Prostate gland (tissue), 2 donors: ENCODE measurements at regions not wholly inside any gene's neighbourhood (a gene's known extent, or its start where the extent isn't known, plus 50 kb on each side); places are given as distances from the start of the nearest gene placed in this dataset.

Experiments used
- DNase-seq: peaks from one replicate; pipeline ENCODE4 v3.0.0-alpha.2; 2019; ENCODE audit warnings: low spot score
- H3K27ac ChIP-seq, 2 donors: fragments of 200-600 bp; sonication (generic); 2 replicates each; pipeline ENCODE4 v1.5.1; 2017 to 2019
- H3K27me3 ChIP-seq: fragments of 200-600 bp; sonication (generic); replicated peaks from 2 replicates; pipeline ENCODE4 v1.5.1; 2019; ENCODE audit not compliant: insufficient read depth
- H3K36me3 ChIP-seq, 2 donors: fragments of 200-600 bp; sonication (generic); 1 replicate in 1 of 2; 2 replicates in 1 of 2; pipeline versions ENCODE4 v1.5.1 to v1.8.1; 2017 to 2019
- H3K4me1 ChIP-seq: fragments of 200-600 bp; sonication (generic); replicated peaks from 2 replicates; pipeline ENCODE4 v1.5.1; 2019
- H3K4me3 ChIP-seq, 2 donors: fragments of 200-600 bp; sonication (generic); 2 replicates each; pipeline ENCODE4 v1.5.1; 2017 to 2019
- H3K9me3 ChIP-seq: fragments of 200-600 bp; sonication (generic); 2 replicates; pipeline ENCODE4 v1.5.1; 2017
- POLR2A ChIP-seq: fragments of 450-650 bp; IDR thresholded peaks from one replicate; pipeline ENCODE4 v1.6.1; 2016; ENCODE audit warnings: antibody characterized with exemption, mild to moderate bottlenecking
- POLR2AphosphoS5 ChIP-seq: sonication (generic); formaldehyde crosslinking; IDR thresholded peaks from one replicate; pipeline ENCODE4 v1.6.1; 2017; ENCODE audit warnings: antibody characterized with exemption
- WGBS: methylation state at CpG from one replicate; pipeline ENCODE4 v1.1.5; 2018; 5-methylcytosine and 5-hydroxymethylcytosine counted together
- intact Hi-C: fragments of 100-400 bp; cut with DNase I; formaldehyde crosslinking; loops from one replicate; pipeline ENCODE4 v1.14.2; 2022
- TF ChIP-seq, protein P1 (sequence below), 4 experiments: fragments of 200-600 bp in 2 of 4; fragments of 450-650 bp in 2 of 4; sonication (generic) in 2 of 4; IDR thresholded peaks; 1 replicate in 3 of 4; 2 replicates in 1 of 4; pipeline ENCODE4 v1.5.1; 2016 to 2019; ENCODE audit warnings: antibody characterized with exemption in 4 of 4, mild to moderate bottlenecking in 2 of 4, moderate library complexity in 2 of 4

DNA sequence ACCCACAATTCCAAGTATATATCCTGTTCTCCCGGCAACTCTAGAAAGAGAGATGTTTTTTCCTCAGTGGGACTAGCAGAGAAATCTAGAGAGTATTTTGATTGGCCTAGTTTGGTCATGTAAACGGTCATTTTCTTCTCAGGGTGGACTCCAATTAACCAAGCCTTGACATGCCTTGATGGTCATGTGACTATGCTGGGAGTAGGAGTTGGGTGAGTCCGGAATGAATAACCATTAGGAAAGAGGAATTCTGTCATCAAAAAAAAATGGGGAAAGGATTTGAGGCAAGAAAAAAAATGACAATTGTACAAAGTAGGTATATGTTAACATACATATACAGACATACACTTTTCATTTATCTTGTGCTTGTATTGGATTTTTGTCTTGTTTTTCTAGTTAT, 248.2 kb upstream of the CDH20 start:
- H3K4me1 ChIP-seq, result no peaks in the 10 kb centered on the region
- H3K9me3 ChIP-seq, result no peaks in the 10 kb centered on the region
- H3K36me3 ChIP-seq, result no peaks in the 10 kb centered on the region
- H3K27me3 ChIP-seq, result no peaks in the 10 kb centered on the region
- intact Hi-C loops, result no loop called here
- no peak overlapping the region for H3K27ac ChIP-seq
- H3K4me3 ChIP-seq, result no peak overlapping the region
- WGBS, result 82% methylated on average over 3 of the region's 3 CpGs
- no peak for DNase-seq
- TF ChIP-seq POLR2A (no peak), POLR2AphosphoS5 (no peak)
- TF ChIP-seq, protein P1, sequence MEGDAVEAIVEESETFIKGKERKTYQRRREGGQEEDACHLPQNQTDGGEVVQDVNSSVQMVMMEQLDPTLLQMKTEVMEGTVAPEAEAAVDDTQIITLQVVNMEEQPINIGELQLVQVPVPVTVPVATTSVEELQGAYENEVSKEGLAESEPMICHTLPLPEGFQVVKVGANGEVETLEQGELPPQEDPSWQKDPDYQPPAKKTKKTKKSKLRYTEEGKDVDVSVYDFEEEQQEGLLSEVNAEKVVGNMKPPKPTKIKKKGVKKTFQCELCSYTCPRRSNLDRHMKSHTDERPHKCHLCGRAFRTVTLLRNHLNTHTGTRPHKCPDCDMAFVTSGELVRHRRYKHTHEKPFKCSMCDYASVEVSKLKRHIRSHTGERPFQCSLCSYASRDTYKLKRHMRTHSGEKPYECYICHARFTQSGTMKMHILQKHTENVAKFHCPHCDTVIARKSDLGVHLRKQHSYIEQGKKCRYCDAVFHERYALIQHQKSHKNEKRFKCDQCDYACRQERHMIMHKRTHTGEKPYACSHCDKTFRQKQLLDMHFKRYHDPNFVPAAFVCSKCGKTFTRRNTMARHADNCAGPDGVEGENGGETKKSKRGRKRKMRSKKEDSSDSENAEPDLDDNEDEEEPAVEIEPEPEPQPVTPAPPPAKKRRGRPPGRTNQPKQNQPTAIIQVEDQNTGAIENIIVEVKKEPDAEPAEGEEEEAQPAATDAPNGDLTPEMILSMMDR (IDR thresholded peaks at IDR 0.05), result no peak

DNA sequence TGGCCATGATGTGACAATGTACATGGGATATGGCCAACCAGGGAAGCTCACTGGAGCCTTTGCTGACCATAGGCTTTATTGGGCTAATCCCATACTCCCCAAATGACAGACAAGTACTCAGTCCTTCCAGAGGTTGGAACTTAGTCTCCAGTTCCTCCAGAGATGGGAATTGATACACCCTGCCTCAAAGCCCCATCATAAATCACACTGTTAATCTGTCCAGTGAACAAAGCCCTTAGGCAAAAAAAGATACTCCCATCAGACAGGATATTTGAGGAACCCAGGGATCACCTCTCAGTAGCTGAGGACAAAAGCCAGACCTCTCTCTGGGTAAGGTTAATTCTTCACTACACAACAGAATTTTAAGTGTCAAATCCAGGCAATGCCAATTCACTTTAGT, 247.5 kb upstream of the CDH20 start:
- Histone ChIP-seq H3K4me1 (no peaks in the 10 kb centered on the region), H3K27ac (no peak overlapping the region), H3K9me3 (no peaks in the 10 kb centered on the region), H3K27me3 (no peaks in the 10 kb centered on the region), H3K36me3 (no peaks in the 10 kb centered on the region), H3K4me3 (no peak overlapping the region)
- intact Hi-C loops, result no loop called here
- TF ChIP-seq, protein P1 (IDR thresholded peaks at IDR 0.05), result no peak
- no peak for TF ChIP-seq POLR2AphosphoS5
- no peak for TF ChIP-seq POLR2A
- DNase-seq, result no peak

DNA sequence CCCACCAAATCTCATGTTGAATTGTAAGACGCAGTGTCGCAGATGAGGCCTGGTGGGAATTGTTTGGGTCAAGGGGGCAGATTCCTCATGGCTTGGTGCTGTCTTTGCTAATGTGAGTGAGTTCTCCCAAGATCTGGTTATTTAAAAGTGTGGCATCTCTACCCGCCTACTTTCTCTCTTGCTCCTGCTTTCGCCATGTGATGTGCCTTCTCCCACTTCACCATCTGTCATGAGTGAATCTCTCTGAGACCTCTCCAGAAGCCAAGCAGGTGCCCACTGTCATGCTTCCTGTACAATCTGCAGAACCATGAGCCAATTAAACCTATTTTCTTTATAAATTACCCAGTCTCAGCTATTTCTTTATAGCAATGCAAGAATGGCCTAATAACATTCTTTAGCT, 246.6 kb upstream of the CDH20 start:
- TF ChIP-seq, protein P1 (IDR thresholded peaks at IDR 0.05), result no peak
- TF ChIP-seq POLR2A (no peak), POLR2AphosphoS5 (no peak)
- Histone ChIP-seq H3K27ac (no peak overlapping the region), H3K4me3 (no peak overlapping the region), H3K4me1 (no peaks in the 10 kb centered on the region), H3K27me3 (no peaks in the 10 kb centered on the region), H3K9me3 (no peaks in the 10 kb centered on the region), H3K36me3 (no peaks in the 10 kb centered on the region)
- no peak for DNase-seq
- 94% methylated on average over 4 of the region's 4 CpGs for WGBS
- intact Hi-C loops, result no loop called here

DNA sequence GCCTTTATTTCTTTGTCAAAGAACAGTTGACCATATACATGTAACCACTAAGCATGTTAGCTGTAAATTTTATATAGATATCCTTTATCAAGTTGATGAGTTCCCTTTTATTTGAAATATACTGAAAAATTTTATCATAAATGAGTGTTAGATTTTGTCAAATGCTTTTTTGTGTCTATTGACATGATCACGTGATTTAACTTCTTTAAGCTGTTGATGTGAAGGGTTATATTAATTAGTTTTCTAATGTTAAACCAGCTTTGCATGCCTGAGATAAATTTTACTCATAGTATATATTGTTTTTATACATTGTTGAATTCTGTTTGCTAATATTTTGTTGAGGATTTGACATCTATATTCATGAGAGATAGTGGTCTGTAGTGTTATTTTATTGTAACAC, 241.9 kb upstream of the CDH20 start:
- no peaks in the 10 kb centered on the region for H3K4me1 ChIP-seq
- no peaks in the 10 kb centered on the region for H3K36me3 ChIP-seq
- H3K27ac ChIP-seq, result no peak overlapping the region
- H3K9me3 ChIP-seq, result no peaks in the 10 kb centered on the region
- no peak for DNase-seq
- H3K27me3 ChIP-seq, result no peaks in the 10 kb centered on the region
- TF ChIP-seq POLR2AphosphoS5 (no peak), POLR2A (no peak)
- TF ChIP-seq, protein P1 (IDR thresholded peaks at IDR 0.05), result no peak
- WGBS, result 98% methylated on average over 1 of the region's 1 CpG
- no peak overlapping the region for H3K4me3 ChIP-seq
- intact Hi-C loops, result no loop called here

DNA sequence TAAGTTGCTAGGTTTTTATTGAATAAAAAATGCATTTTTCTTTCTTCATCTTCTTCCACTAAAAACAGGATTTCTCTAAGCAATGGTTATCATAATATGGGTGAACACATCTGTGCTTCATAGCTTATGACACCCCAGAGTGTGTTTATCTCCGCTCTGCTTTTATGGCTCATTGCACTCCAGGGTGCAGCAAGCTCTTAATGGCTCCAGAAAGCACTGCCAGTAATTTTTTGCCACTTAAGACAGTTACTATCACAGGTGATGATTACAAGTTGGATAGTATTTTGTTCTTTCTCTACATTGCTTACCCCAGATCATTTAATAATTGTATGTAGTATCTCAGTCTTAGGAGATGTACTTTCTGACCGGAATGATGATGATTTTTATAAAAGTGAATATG, 239.3 kb upstream of the CDH20 start:
- 55% methylated on average over 2 of the region's 2 CpGs for WGBS
- intact Hi-C loops, result no loop called here
- no peaks in the 10 kb centered on the region for H3K4me1 ChIP-seq
- no peak overlapping the region for H3K27ac ChIP-seq
- H3K4me3 ChIP-seq, result no peak overlapping the region
- no peaks in the 10 kb centered on the region for H3K36me3 ChIP-seq
- H3K9me3 ChIP-seq, result no peaks in the 10 kb centered on the region
- no peaks in the 10 kb centered on the region for H3K27me3 ChIP-seq
- TF ChIP-seq POLR2AphosphoS5, result no peak
- TF ChIP-seq, protein P1 (IDR thresholded peaks at IDR 0.05), result no peak
- TF ChIP-seq POLR2A, result no peak
- no peak for DNase-seq
